Endothelial cell of umbilical vein (primary cell): ENCODE measurements at regions not wholly inside any gene's neighbourhood (a gene's known extent, or its start where the extent isn't known, plus 50 kb on each side); places are given as distances from the start of the nearest gene placed in this dataset.
A peak's percentile ranks its signal among the peaks of the same experiment; 100 is the strongest.

ENCODE experiments used
- BruUV-seq: library from RNA; stranded (reverse); fragments of 400-500 nt; replicated peaks from 2 replicates; lab custom pipeline; 2021; lab: Mats Ljungman, UMichigan
- CTCF ChIA-PET: fragments of 300-600, 350-600 bp; sonication (Branson Sonifier 250); formaldehyde crosslinking; loops from one replicate; lab custom pipeline; 2021; ENCODE audit warnings: antibody characterized with exemption, inconsistent platforms; lab: Charles Lee
- POLR2A ChIA-PET: fragments of 300-600, 350-600 bp; sonication (Branson Sonifier 250); formaldehyde crosslinking; loops from one replicate; lab custom pipeline; 2021; ENCODE audit warnings: antibody characterized with exemption, inconsistent platforms; lab: Charles Lee
- DNase-seq: peaks from one replicate; pipeline ENCODE4 v3.0.0-alpha.2; 2011; ENCODE audit warnings: low read depth, low spot score
- FAIRE-seq: peaks from 2 replicates; lab custom pipeline; 2011; peaks lifted over from hg19 to GRCh38; lab: Jason Lieb, UNC
- H2AFZ ChIP-seq: 2 replicates; pipeline ENCODE4 v1.6.0; 2012; ENCODE audit warnings: low read depth, low read length, control low read depth, inconsistent platforms
- H3K27ac ChIP-seq: 2 replicates; pipeline ENCODE4 v1.5.1; 2011; ENCODE audit warnings: low read depth, mild to moderate bottlenecking, control low read depth, low read length, moderate library complexity; ENCODE audit not compliant: insufficient read depth
- H3K27me3 ChIP-seq, 2 experiments: 2 replicates each; pipeline versions ENCODE4 v1.6.0 to v1.6.1; 2011; ENCODE audit warnings: low read length in 2 of 2, mixed read lengths in 1 of 2; ENCODE audit not compliant: control insufficient read depth in 2 of 2, insufficient read depth in 2 of 2
- H3K36me3 ChIP-seq, 2 experiments: 2 replicates in 1 of 2; 3 replicates in 1 of 2; pipeline ENCODE4 v1.5.1; 2011; ENCODE audit warnings: low read length in 2 of 2, mild to moderate bottlenecking in 1 of 2, moderate library complexity in 1 of 2; ENCODE audit not compliant: control insufficient read depth in 2 of 2, insufficient read depth in 2 of 2; ENCODE audit errors: extremely low read depth in 1 of 2
- H3K4me1 ChIP-seq: 3 replicates; pipeline ENCODE4 v1.5.1; 2011; ENCODE audit warnings: mild to moderate bottlenecking, low read length; ENCODE audit not compliant: control insufficient read depth, insufficient read depth; ENCODE audit errors: extremely low read depth
- H3K4me2 ChIP-seq: 2 replicates; pipeline ENCODE4 v1.6.1; 2011; ENCODE audit warnings: low read length, control low read depth, mixed read lengths; ENCODE audit not compliant: insufficient read depth
- H3K4me3 ChIP-seq, 3 experiments: fragments of 200-600 bp in 1 of 3; sonication (generic), shearing (Covaris generic) in 1 of 3; replicated peaks in 1 of 3; 2 replicates each; pipeline ENCODE4 v1.5.1; 2011 to 2016; ENCODE audit warnings: control low read depth in 3 of 3, low read length in 3 of 3, mild to moderate bottlenecking in 2 of 3, inconsistent platforms in 1 of 3, low read depth in 1 of 3, moderate library complexity in 1 of 3; ENCODE audit not compliant: insufficient read depth in 1 of 3
- H3K79me2 ChIP-seq: 2 replicates; pipeline ENCODE4 v1.6.0; 2012; ENCODE audit warnings: low read length, inconsistent platforms; ENCODE audit not compliant: control insufficient read depth, insufficient read depth
- H3K9ac ChIP-seq: replicated peaks from 2 replicates; pipeline ENCODE3; 2011; ENCODE audit warnings: low read length, control low read depth; ENCODE audit not compliant: insufficient read depth; ENCODE audit errors: extremely low read depth
- H3K9me1 ChIP-seq: replicated peaks from 3 replicates; pipeline ENCODE4 v1.6.0; 2011; ENCODE audit warnings: mild to moderate bottlenecking, low read length; ENCODE audit not compliant: control insufficient read depth, insufficient read depth; ENCODE audit errors: extremely low read depth
- H3K9me3 ChIP-seq: replicated peaks from 2 replicates; pipeline ENCODE4 v1.5.1; 2012; ENCODE audit warnings: low read length, inconsistent platforms; ENCODE audit not compliant: control insufficient read depth, insufficient read depth
- H4K20me1 ChIP-seq: replicated peaks from 2 replicates; pipeline ENCODE3; 2011; ENCODE audit warnings: mild to moderate bottlenecking, low read length; ENCODE audit not compliant: control insufficient read depth, insufficient read depth; ENCODE audit errors: extremely low read depth
- CTCF ChIP-seq, 2 donors: IDR thresholded peaks; 1 replicate in 1 of 2; 2 replicates in 1 of 2; pipeline ENCODE4 v1.5.1; 2011; ENCODE audit warnings: low read length in 2 of 2, mild to moderate bottlenecking in 2 of 2, moderate library complexity in 2 of 2, control low read depth in 1 of 2, inconsistent platforms in 1 of 2, low read depth in 1 of 2; ENCODE audit not compliant: insufficient read depth in 1 of 2; ENCODE audit errors: extremely low read depth in 1 of 2
- FOS ChIP-seq: IDR thresholded peaks from 2 replicates; pipeline ENCODE4 v1.6.1; 2011; ENCODE audit warnings: mild to moderate bottlenecking, low read length, moderate library complexity, borderline replicate concordance; ENCODE audit not compliant: insufficient read depth
- GATA2 ChIP-seq: IDR thresholded peaks from 2 replicates; pipeline ENCODE4 v1.7.0; 2011; ENCODE audit warnings: low read depth, mild to moderate bottlenecking, moderate library complexity, mixed read lengths, low read length; ENCODE audit not compliant: insufficient read length, insufficient read depth
- JUN ChIP-seq: IDR thresholded peaks from 2 replicates; pipeline ENCODE4 v1.6.1; 2011; ENCODE audit warnings: borderline replicate concordance, low read depth; ENCODE audit not compliant: insufficient read length, insufficient read depth
- POLR2AphosphoS5 ChIP-seq: IDR thresholded peaks from 2 replicates; pipeline ENCODE4 v1.6.1; 2012; ENCODE audit warnings: low read depth, mild to moderate bottlenecking, control low read depth, low read length, moderate library complexity; ENCODE audit not compliant: insufficient read depth
- dilution Hi-C: fragments of 300-500 bp; cut with MboI; formaldehyde crosslinking; loops from one replicate; pipeline ENCODE4 v1.15.0; 2019; ENCODE audit warnings: low sequenced_read_pairs; ENCODE audit not compliant: extremely low pct_ligation_motif_present
- intact Hi-C: fragments of 100-400 bp; cut with micrococcal nuclease; formaldehyde crosslinking; loops from one replicate; pipeline ENCODE4 v1.10.0; 2022
- TF ChIP-seq, protein P1 (sequence below): IDR thresholded peaks from 2 replicates; pipeline ENCODE4 v1.6.1; 2011; ENCODE audit not compliant: insufficient read depth, insufficient read length

- Histone ChIP-seq H3K27ac (peak overlapping the region; percentile 18), H3K9me3 (no peaks in the 10 kb centered on the region), H4K20me1 (no peaks in the 10 kb centered on the region), H3K4me1 (peaks cover 9% of the 10 kb centered on the region), H2AFZ (no peak overlapping the region), H3K9ac (no peak overlapping the region), H3K27me3 (no peaks in the 10 kb centered on the region), H3K36me3 (no peaks in the 10 kb centered on the region), H3K4me2 (no peak overlapping the region), H3K9me1 (no peaks in the 10 kb centered on the region), H3K4me3 (no peak overlapping the region), H3K79me2 (no peaks in the 10 kb centered on the region)
- BruUV-seq: no TSS peak
- POLR2A ChIA-PET: no interaction called here
- dilution Hi-C loops (no loop called here), intact Hi-C loops (no loop called here)
- DNase-seq (peak; percentile 83), FAIRE-seq (peak; percentile 47)
- CTCF ChIA-PET: interaction anchor here (0.8 kb wide), 1 partner anchor 9 kb away, joined by 3 read pairs; no protein-coding TSS in a partner anchor
- no peak for TF ChIP-seq CTCF (IDR thresholded peaks at IDR 0.05; ENCODE audit: extremely low read depth in 1 of 2, insufficient read depth in 1 of 2, low read depth in 1 of 2, low read length in 2 of 2)
- TF ChIP-seq, protein P1, sequence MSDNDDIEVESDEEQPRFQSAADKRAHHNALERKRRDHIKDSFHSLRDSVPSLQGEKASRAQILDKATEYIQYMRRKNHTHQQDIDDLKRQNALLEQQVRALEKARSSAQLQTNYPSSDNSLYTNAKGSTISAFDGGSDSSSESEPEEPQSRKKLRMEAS: no peak
- no peak for TF ChIP-seq POLR2AphosphoS5
- peak; percentile 3 for TF ChIP-seq JUN
- TF ChIP-seq GATA2: no peak
- TF ChIP-seq FOS: peak; percentile 36
Measured at GRCh38 chr4:92234393-92235176, 69.2 kb upstream of the GRID2 start.
